OCI-LY1 (cell line): ENCODE measurements at regions not wholly inside any gene's neighbourhood (a gene's known extent, or its start where the extent isn't known, plus 50 kb on each side); places are given as distances from the start of the nearest gene placed in this dataset.

Experiments
- CTCF ChIP-seq: fragments of 200-600 bp; sonication (generic), shearing (Covaris generic); IDR thresholded peaks from 2 replicates; pipeline ENCODE4 v1.5.1; 2017; ENCODE audit warnings: mild to moderate bottlenecking, antibody characterized with exemption, low read length, moderate library complexity, mixed read lengths
- EZH2 ChIP-seq: fragments of 200-600 bp; sonication (generic), shearing (Covaris generic); IDR thresholded peaks from 2 replicates; pipeline ENCODE4 v1.8.0; 2017; ENCODE audit warnings: borderline replicate concordance, mixed run types, mild to moderate bottlenecking, antibody characterized with exemption, low read length, moderate library complexity, mixed read lengths

- TF ChIP-seq CTCF (no peak), EZH2 (no peak)
Measured at GRCh38 chr1:200299571-200299970, 110.3 kb downstream of the ZNF281 start.
